ENCODE measurements at regions not wholly inside any gene's neighbourhood (a gene's known extent, or its start where the extent isn't known, plus 50 kb on each side); places are given as distances from the start of the nearest gene placed in this dataset.

GRCh38 chr9:27673641-27674040, 100.4 kb upstream of the C9orf72 start:
- no peak for DNase-seq

GRCh38 chr9:27675354-27675753, 102.1 kb upstream of the C9orf72 start:
- no peak for DNase-seq

- DNase-seq: no peak
Observed at GRCh38 chr9:27676827-27677226, 103.5 kb upstream of the C9orf72 start.

GRCh38 chr9:27679338-27679737, 106.1 kb upstream of the C9orf72 start:
- no peak for DNase-seq

- no peak for DNase-seq
Observed at GRCh38 chr9:27683181-27683580, 109.9 kb upstream of the C9orf72 start.

GRCh38 chr9:27688954-27689353, 115.7 kb upstream of the C9orf72 start:
- DNase-seq: no peak

GRCh38 chr9:27690816-27691215, 117.5 kb upstream of the C9orf72 start:
- DNase-seq: peak; percentile 34

- DNase-seq: no peak
Observed at GRCh38 chr9:27699621-27700020, 126.3 kb upstream of the C9orf72 start.

- peak; percentile 1 for DNase-seq
Observed at GRCh38 chr9:27701016-27701415, 127.7 kb upstream of the C9orf72 start.

- peak; percentile 24 for DNase-seq
Observed at GRCh38 chr9:27701587-27701986, 128.3 kb upstream of the C9orf72 start.

GRCh38 chr9:27703216-27703980, 130.1 kb upstream of the C9orf72 start:
- DNase-seq: no peak

GRCh38 chr9:27711241-27711640, 138.0 kb upstream of the C9orf72 start:
- no peak for DNase-seq

- no peak for DNase-seq
Observed at GRCh38 chr9:27712806-27713205, 139.5 kb upstream of the C9orf72 start.

GRCh38 chr9:27714388-27714787, 141.1 kb upstream of the C9orf72 start:
- no peak for DNase-seq

- no peak for DNase-seq
Observed at GRCh38 chr9:27715651-27716050, 142.4 kb upstream of the C9orf72 start.

GRCh38 chr9:27717991-27718390, 144.7 kb upstream of the C9orf72 start:
- DNase-seq: no peak

- no peak for DNase-seq
Observed at GRCh38 chr9:27719711-27720110, 146.4 kb upstream of the C9orf72 start.

GRCh38 chr9:27722866-27723265, 149.6 kb upstream of the C9orf72 start:
- DNase-seq: no peak

- peak; percentile 34 for DNase-seq
Observed at GRCh38 chr9:27726244-27727081, 153.2 kb upstream of the C9orf72 start.

- no peak for DNase-seq
Observed at GRCh38 chr9:27732494-27732893, 159.2 kb upstream of the C9orf72 start.

- DNase-seq: no peak
Observed at GRCh38 chr9:27743490-27743889, 170.2 kb upstream of the C9orf72 start.

- DNase-seq: no peak
Observed at GRCh38 chr9:27747450-27747849, 174.2 kb upstream of the C9orf72 start.

- DNase-seq: no peak
Observed at GRCh38 chr9:27749838-27750237, 176.6 kb upstream of the C9orf72 start.

GRCh38 chr9:27750566-27750965, 177.3 kb upstream of the C9orf72 start:
- DNase-seq: no peak

All from CD4-positive, alpha-beta T cell treated with Interferon gamma for 1 hour (primary cell).